ENCODE measurements at regions not wholly inside any gene's neighbourhood (a gene's known extent, or its start where the extent isn't known, plus 50 kb on each side); places are given as distances from the start of the nearest gene placed in this dataset.

DNA sequence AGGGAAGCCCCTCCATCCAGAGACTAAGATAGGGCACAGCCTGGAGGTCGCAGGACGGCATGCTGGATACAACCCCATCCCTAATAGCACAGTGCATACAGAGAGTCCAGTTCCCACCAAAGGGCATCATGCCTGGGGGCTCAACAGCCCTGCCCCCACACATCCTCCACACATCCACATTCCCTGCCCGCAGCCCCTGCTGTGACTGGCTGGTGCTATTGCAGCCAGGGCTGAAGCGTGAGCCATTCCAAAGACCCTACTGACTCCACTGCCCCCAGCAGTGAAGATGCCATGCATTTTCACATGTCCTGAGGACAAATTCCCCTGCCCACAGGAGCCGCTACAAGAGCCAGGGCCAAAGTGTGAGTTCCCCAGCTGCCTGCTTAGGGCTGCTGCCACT is 641.6 kb downstream of the METTL4 start:
- TF ChIP-seq BHLHE40 (IDR thresholded peaks at IDR 0.05; ENCODE audit: borderline replicate concordance) (no peak), HDGF (IDR thresholded peaks at IDR 0.05; ENCODE audit: borderline replicate concordance) (no peak)
- ChIA-PET POLR2A (no interaction called here), CTCF (no interaction called here)
- no peak for DNase-seq (ENCODE audit: extremely low spot score)

DNA sequence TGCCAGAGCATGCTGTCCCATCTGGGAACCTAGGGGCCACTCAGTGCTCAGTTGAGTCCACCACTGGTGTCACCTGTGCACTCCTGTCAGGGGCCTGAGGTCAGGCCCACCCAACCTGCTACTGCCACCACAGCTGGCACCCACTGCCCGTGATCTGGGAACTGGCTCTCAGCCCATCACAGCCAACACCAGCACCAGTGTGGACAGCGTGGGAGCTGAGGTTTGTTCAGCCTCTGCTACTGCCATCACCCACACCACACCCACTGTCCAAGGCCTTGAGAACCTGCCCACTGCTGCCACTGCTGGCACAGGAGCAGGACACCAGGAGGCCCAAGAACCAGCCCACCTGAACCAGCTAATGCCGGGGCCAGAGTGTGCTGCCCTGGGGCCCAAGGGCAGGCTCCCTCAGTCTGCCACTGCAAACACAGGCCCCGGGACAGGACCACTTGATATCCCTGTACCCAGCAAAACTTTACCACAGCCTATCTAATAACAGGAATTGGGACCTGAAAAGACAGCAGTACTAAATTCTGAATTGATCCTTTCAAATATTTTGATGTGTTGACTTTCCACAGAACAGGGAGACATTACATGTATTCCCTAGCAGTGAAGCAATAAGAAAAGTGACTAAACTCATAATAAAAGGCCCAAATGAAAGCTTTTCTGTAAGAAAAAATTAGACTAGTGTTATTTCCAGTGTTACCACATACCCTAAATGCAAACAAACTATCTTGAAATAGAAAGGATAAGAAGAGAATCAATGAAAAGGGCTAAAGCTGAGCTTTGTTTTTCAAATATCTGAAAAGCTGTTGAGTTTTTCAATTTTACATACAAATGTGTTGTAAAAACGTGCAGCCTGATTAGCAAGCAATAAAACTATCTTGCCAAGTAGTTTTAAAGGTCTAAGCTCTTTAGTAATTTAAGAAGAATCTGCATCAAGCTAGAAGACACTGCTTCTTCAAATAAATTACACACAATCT is 640.7 kb downstream of the METTL4 start:
- ChIA-PET CTCF (no interaction called here), POLR2A (no interaction called here)
- no peak for DNase-seq (ENCODE audit: extremely low spot score)
- TF ChIP-seq TARDBP (IDR thresholded peaks at IDR 0.05) (no peak), FOXA1 (IDR thresholded peaks at IDR 0.05) (no peak), ELF4 (IDR thresholded peaks at IDR 0.05) (no peak), SP1 (IDR thresholded peaks at IDR 0.05) (no peak), L3MBTL2 (conservative IDR thresholded peaks at IDR 0.05) (no peak), BHLHE40 (IDR thresholded peaks at IDR 0.05; ENCODE audit: borderline replicate concordance) (no peak), SUZ12 (IDR thresholded peaks at IDR 0.05) (no peak), LEF1 (IDR thresholded peaks at IDR 0.05; ENCODE audit: borderline replicate concordance) (no peak), FOXM1 (IDR thresholded peaks at IDR 0.05; ENCODE audit: borderline replicate concordance) (no peak), ARNT (IDR thresholded peaks at IDR 0.05) (no peak), ZNF384 (IDR thresholded peaks at IDR 0.05) (no peak), FOXK2 (IDR thresholded peaks at IDR 0.05) (no peak), HDGF (IDR thresholded peaks at IDR 0.05; ENCODE audit: borderline replicate concordance) (no peak), NFRKB (IDR thresholded peaks at IDR 0.05) (no peak), CTBP1 (IDR thresholded peaks at IDR 0.05; ENCODE audit: borderline replicate concordance) (no peak)
- TF ChIP-seq, protein P1, sequence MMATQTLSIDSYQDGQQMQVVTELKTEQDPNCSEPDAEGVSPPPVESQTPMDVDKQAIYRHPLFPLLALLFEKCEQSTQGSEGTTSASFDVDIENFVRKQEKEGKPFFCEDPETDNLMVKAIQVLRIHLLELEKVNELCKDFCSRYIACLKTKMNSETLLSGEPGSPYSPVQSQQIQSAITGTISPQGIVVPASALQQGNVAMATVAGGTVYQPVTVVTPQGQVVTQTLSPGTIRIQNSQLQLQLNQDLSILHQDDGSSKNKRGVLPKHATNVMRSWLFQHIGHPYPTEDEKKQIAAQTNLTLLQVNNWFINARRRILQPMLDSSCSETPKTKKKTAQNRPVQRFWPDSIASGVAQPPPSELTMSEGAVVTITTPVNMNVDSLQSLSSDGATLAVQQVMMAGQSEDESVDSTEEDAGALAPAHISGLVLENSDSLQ (IDR thresholded peaks at IDR 0.05), result no peak

DNA sequence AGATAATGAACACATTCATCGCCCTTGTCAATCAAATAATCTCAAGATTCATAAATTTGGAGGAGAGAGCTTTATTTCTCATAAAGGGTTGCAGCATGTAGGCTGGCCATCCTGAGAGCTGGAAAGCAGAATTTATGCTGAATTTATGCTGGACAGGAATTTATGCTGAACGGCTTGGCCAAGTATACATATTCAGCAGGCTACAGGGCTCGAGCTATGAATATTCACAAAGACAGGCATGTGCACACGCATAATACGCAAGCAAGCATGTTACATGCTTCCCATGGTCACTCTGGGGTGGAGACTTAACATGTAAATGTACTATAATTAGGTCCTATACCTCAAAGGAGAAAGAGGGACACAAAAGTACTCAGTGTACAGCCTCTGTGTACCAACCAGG is 618.8 kb downstream of the METTL4 start:
- TF ChIP-seq SUZ12 (IDR thresholded peaks at IDR 0.05) (no peak), ZNF384 (IDR thresholded peaks at IDR 0.05) (no peak), HDGF (IDR thresholded peaks at IDR 0.05; ENCODE audit: borderline replicate concordance) (no peak), NFRKB (IDR thresholded peaks at IDR 0.05) (no peak), ARNT (IDR thresholded peaks at IDR 0.05) (no peak), FOXA1 (IDR thresholded peaks at IDR 0.05) (no peak), FOXK2 (IDR thresholded peaks at IDR 0.05) (no peak), FOXM1 (IDR thresholded peaks at IDR 0.05; ENCODE audit: borderline replicate concordance) (no peak), TARDBP (IDR thresholded peaks at IDR 0.05) (no peak), ELF4 (IDR thresholded peaks at IDR 0.05) (no peak), BHLHE40 (IDR thresholded peaks at IDR 0.05; ENCODE audit: borderline replicate concordance) (no peak), L3MBTL2 (conservative IDR thresholded peaks at IDR 0.05) (no peak), SP1 (IDR thresholded peaks at IDR 0.05) (no peak), CTBP1 (IDR thresholded peaks at IDR 0.05; ENCODE audit: borderline replicate concordance) (no peak), LEF1 (IDR thresholded peaks at IDR 0.05; ENCODE audit: borderline replicate concordance) (no peak)
- TF ChIP-seq, protein P1 (IDR thresholded peaks at IDR 0.05), result no peak
- DNase-seq (ENCODE audit: extremely low spot score), result no peak
- POLR2A ChIA-PET, result no interaction called here
- CTCF ChIA-PET, result no interaction called here

DNA sequence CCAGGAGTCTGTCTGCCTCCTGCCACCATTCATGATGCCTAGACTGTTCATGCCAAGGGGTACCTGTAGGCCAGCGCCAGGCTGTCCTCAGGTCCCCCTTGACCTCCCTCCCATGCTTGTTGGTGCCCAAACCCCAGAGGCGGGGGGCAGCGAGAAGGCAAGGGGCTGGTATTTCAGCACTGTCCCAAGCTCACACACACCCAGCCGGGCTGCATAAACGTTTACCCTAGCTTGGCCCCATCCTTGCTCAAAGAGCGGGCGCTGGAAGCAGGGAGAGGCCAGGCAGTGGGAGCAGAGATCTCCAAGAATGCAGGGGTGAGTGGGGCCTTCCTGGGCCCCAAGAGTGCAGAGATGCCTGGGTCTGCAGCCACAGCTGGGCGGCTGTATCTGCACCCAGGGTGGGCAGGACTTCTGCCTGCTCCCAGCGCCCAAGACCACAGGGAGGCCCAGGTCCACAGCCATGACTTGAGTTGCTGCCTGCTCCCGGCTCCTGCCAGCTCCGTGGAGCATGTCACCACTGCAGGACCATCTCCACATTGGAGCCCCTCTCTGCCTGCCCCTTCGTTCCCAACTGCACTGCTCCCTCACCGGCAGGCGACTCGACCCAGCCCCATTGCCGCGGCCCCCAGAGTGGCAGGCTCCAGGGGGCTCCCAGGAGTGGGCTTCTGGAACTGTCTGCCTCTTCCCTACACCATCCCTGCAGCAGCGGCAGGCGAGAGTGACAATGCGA is 616.6 kb downstream of the METTL4 start:
- DNase-seq (ENCODE audit: extremely low spot score), result no peak
- CTCF ChIA-PET, result no interaction called here

DNA sequence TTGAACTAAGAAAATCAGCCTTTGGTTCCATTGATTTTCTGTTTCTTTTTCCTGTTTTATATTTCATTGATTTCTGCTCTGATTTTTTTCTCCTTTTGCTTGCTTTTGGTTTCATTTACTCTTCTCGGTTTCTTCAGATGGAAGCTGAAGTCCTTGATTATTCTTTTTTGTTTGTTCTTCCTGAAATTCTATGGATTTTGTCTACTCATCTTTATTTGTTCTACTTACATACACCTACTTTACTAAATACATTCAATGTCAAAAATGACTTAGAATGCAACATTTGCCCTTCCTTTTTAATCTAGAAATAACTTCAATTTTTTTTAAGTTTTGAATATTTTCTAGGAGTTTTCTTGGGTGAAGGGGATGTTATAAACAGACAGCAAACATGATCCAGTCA is 612.5 kb downstream of the METTL4 start:
- DNase-seq (ENCODE audit: extremely low spot score), result no peak
- TF ChIP-seq BHLHE40 (IDR thresholded peaks at IDR 0.05; ENCODE audit: borderline replicate concordance), result no peak
- TF ChIP-seq SP1 (IDR thresholded peaks at IDR 0.05), result no peak
- TF ChIP-seq HDGF (IDR thresholded peaks at IDR 0.05; ENCODE audit: borderline replicate concordance), result no peak
- no peak for TF ChIP-seq NFRKB (IDR thresholded peaks at IDR 0.05)
- ChIA-PET POLR2A (no interaction called here), CTCF (no interaction called here)

More for the DNA sequence above, 616.6 kb downstream of the METTL4 start:
- TF ChIP-seq L3MBTL2 (conservative IDR thresholded peaks at IDR 0.05) (no peak), FOXK2 (IDR thresholded peaks at IDR 0.05) (no peak), BHLHE40 (IDR thresholded peaks at IDR 0.05; ENCODE audit: borderline replicate concordance) (no peak), FOXM1 (IDR thresholded peaks at IDR 0.05; ENCODE audit: borderline replicate concordance) (no peak), LEF1 (IDR thresholded peaks at IDR 0.05; ENCODE audit: borderline replicate concordance) (no peak), ZNF384 (IDR thresholded peaks at IDR 0.05) (no peak), TARDBP (IDR thresholded peaks at IDR 0.05) (no peak), SP1 (IDR thresholded peaks at IDR 0.05) (no peak), CTBP1 (IDR thresholded peaks at IDR 0.05; ENCODE audit: borderline replicate concordance) (no peak), SUZ12 (IDR thresholded peaks at IDR 0.05) (no peak), NFRKB (IDR thresholded peaks at IDR 0.05) (no peak), ARNT (IDR thresholded peaks at IDR 0.05) (no peak), HDGF (IDR thresholded peaks at IDR 0.05; ENCODE audit: borderline replicate concordance) (no peak), FOXA1 (IDR thresholded peaks at IDR 0.05) (no peak)
- TF ChIP-seq, protein P1 (IDR thresholded peaks at IDR 0.05), result no peak
- POLR2A ChIA-PET, result no interaction called here

Measured in HEK293T (cell line).